ENCODE measurements at regions not wholly inside any gene's neighbourhood (a gene's known extent, or its start where the extent isn't known, plus 50 kb on each side); places are given as distances from the start of the nearest gene placed in this dataset.

GRCh38 chr4:8938137-8938536 is 66.5 kb upstream of the HMX1 start:
- no peak for TF ChIP-seq CTCF (IDR thresholded peaks at IDR 0.05)
- no peak for TF ChIP-seq EZH2 (IDR thresholded peaks at IDR 0.05; ENCODE audit: borderline replicate concordance, insufficient read depth, low read depth, low read length, poor library complexity, severe bottlenecking)

Data from B cell (primary cell).